Progenitor cell of endocrine pancreas (in vitro differentiated cells): ENCODE measurements at regions not wholly inside any gene's neighbourhood (a gene's known extent, or its start where the extent isn't known, plus 50 kb on each side); places are given as distances from the start of the nearest gene placed in this dataset.

Experiments
- DNase-seq: peaks from one replicate; pipeline ENCODE4 v3.0.0; 2021; ENCODE audit warnings: low spot score; ENCODE audit not compliant: unreplicated experiment
- H3K27ac Mint-ChIP-seq: 2 replicates; pipeline ENCODE4 v1.8.0; 2021; ENCODE audit warnings: mild to moderate bottlenecking, moderate library complexity, mixed read lengths
- H3K27me3 Mint-ChIP-seq: 2 replicates; pipeline ENCODE4 v1.8.0; 2021; ENCODE audit warnings: mixed read lengths
- H3K36me3 Mint-ChIP-seq: 2 replicates; pipeline ENCODE4 v1.8.0; 2022; ENCODE audit warnings: mixed read lengths; ENCODE audit not compliant: insufficient read depth
- H3K4me1 Mint-ChIP-seq: 2 replicates; pipeline ENCODE4 v1.8.0; 2021; ENCODE audit warnings: low read depth, mixed read lengths
- H3K4me3 Mint-ChIP-seq: 2 replicates; pipeline ENCODE4 v1.8.0; 2021; ENCODE audit warnings: low read depth, mild to moderate bottlenecking, moderate library complexity, mixed read lengths
- H3K9me3 Mint-ChIP-seq: 2 replicates; pipeline ENCODE4 v1.8.0; 2021; ENCODE audit warnings: low read depth, mixed read lengths
- TF ChIP-seq, protein P1 (sequence below): fragments of 200-600 bp; sonication (generic); IDR thresholded peaks from one replicate; pipeline ENCODE4 v1.5.0; 2021; ENCODE audit warnings: antibody characterized with exemption, mild to moderate bottlenecking; ENCODE audit not compliant: unreplicated experiment

DNA sequence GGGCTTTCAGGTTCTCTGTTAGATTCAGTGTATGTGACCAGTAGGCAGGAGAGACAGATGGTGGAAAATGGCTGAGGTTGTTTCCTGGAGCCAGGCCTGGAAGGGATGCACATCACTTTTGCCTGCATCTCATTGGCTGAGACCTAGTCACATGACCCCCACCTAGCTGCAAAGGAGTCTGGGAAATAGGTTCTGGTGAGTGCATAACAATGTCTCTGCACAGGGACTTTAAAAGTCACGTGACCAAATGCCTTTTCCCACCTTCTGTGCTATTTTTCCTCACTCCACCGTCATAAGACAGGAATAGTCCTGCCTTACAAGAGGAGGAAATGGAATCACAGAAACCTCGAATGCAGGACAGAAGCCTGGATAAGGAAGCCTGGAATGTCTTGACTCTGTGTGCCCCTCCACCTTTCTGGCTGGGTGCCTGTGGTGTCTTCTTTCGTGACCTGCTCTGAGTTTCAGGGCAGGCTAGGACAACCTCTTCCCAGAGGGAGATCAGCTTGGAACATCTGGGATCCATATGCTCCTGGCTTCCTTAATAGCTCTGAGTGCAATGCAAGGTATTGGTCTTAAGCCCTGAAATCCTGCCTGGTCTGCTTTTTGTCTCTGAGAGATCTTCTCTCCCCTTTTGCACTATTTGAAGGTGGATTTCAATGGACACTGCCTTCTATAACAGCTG, 139.9 kb upstream of the ZNF438 start:
- TF ChIP-seq, protein P1, sequence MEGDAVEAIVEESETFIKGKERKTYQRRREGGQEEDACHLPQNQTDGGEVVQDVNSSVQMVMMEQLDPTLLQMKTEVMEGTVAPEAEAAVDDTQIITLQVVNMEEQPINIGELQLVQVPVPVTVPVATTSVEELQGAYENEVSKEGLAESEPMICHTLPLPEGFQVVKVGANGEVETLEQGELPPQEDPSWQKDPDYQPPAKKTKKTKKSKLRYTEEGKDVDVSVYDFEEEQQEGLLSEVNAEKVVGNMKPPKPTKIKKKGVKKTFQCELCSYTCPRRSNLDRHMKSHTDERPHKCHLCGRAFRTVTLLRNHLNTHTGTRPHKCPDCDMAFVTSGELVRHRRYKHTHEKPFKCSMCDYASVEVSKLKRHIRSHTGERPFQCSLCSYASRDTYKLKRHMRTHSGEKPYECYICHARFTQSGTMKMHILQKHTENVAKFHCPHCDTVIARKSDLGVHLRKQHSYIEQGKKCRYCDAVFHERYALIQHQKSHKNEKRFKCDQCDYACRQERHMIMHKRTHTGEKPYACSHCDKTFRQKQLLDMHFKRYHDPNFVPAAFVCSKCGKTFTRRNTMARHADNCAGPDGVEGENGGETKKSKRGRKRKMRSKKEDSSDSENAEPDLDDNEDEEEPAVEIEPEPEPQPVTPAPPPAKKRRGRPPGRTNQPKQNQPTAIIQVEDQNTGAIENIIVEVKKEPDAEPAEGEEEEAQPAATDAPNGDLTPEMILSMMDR, result no peak
- no peak for DNase-seq
- Mint-ChIP-seq H3K9me3 (peaks cover 17% of the 10 kb centered on the region), H3K4me1 (peaks cover 1% of the 10 kb centered on the region), H3K36me3 (peaks cover 1% of the 10 kb centered on the region), H3K27ac (no peak overlapping the region), H3K4me3 (no peak overlapping the region), H3K27me3 (no peaks in the 10 kb centered on the region)

DNA sequence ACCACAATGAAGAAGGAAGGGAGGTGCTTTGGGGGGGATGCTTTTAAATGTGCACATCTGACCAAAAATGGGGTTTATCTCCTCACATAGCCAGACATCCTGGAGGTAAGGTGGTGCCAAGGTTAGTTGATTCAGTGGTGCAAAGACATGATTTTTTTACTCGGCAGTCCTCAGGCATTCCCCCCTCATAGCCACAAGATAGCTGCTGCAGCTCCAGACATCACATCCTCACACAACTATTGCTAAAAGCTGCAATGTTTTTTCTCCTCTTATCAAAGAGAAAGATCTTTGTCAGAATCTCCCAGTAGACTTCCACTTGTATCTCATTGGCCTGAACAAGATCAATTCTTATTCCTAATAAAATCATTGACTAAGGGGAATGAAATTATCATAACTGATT, 141.3 kb upstream of the ZNF438 start:
- no peak for DNase-seq
- Mint-ChIP-seq H3K27ac (no peak overlapping the region), H3K27me3 (no peaks in the 10 kb centered on the region), H3K9me3 (peaks cover 17% of the 10 kb centered on the region), H3K4me3 (no peak overlapping the region), H3K36me3 (peaks cover 1% of the 10 kb centered on the region), H3K4me1 (peaks cover 1% of the 10 kb centered on the region)
- TF ChIP-seq, protein P1, result no peak

GRCh38 chr10:31173752-31174151, 142.1 kb upstream of the ZNF438 start:
- Mint-ChIP-seq H3K9me3 (peaks cover 17% of the 10 kb centered on the region), H3K4me1 (peaks cover 1% of the 10 kb centered on the region), H3K36me3 (peaks cover 1% of the 10 kb centered on the region), H3K27ac (no peak overlapping the region), H3K27me3 (no peaks in the 10 kb centered on the region), H3K4me3 (no peak overlapping the region)
- TF ChIP-seq, protein P1, result no peak
- no peak for DNase-seq

DNA sequence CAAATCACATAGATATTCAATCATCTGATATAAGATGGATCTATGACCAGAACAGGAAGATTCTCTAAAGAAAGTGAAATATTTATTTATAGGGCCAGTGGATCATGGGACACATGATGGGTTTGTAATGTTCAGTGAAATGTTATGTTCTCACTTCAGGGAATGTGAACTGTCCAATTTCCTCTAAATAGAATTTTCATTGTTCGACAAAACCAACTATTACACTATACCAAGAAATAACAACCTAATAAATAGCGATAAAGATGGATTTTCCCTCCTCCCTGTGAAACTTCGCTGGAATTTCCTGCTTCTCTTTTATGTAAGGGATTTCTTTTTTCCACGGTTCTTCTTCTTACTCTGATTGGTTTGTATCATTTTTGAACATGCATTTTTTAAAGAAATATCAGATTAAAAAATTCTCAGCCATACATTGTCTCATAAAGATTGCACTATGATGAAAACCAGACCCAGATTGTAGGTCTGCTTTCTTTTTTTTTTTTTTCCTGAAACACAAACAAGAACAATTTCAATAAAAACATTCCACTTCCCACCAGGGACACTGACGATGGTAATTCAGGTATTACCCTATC, 139.8 kb upstream of the ZEB1 start:
- TF ChIP-seq, protein P1, result no peak
- peaks cover 8% of the 10 kb centered on the region for H3K9me3 Mint-ChIP-seq
- no peak for DNase-seq
- H3K27me3 Mint-ChIP-seq, result no peaks in the 10 kb centered on the region
- peaks cover 1% of the 10 kb centered on the region for H3K36me3 Mint-ChIP-seq
- H3K4me3 Mint-ChIP-seq, result no peak overlapping the region
- no peak overlapping the region for H3K27ac Mint-ChIP-seq
- H3K4me1 Mint-ChIP-seq, result no peaks in the 10 kb centered on the region

DNA sequence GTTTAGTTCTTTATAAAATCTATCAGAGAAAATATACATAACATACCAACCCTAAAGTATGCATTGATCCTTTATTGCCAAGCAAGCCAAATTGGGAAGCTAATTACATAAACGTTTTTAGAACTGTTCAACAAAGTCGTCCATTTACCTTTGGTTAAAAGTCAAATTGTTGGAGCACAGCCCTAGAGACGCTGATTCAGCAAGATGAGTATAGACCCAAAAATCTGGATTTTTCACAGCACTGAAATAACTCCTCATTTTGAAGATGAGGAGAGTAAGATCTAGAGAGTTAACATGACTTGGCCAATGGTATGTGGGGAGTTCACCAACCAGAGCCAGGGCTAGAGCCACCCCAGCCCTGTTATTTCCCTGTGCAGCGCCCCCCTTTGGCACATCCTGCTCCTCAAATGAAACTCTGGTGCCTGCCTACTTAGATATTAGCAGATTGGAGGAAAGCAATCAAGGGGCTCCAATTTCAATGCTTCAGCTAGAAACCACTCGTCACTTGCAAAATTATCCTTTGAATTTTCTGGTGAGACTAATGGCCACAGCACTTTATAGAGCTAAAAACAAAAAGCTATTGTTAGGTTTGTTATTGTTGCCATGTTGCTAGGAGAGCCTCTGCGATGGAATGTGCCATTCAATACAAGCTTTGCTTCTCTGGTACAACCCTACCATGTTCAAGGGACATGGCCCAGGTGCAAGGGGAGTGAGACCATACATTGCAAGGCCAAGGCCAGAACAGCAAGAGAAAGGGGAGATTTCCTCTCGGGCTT, 132.6 kb upstream of the ZEB1 start:
- H3K27ac Mint-ChIP-seq, result peak overlapping the region; percentile 79
- H3K4me3 Mint-ChIP-seq, result no peak overlapping the region
- TF ChIP-seq, protein P1, result no peak
- H3K36me3 Mint-ChIP-seq, result no peaks in the 10 kb centered on the region
- DNase-seq, result no peak
- H3K9me3 Mint-ChIP-seq, result no peaks in the 10 kb centered on the region
- peaks cover 3% of the 10 kb centered on the region for H3K4me1 Mint-ChIP-seq
- H3K27me3 Mint-ChIP-seq, result no peaks in the 10 kb centered on the region
